Fibroblast of mammary gland (primary cell): ENCODE measurements at regions not wholly inside any gene's neighbourhood (a gene's known extent, or its start where the extent isn't known, plus 50 kb on each side); places are given as distances from the start of the nearest gene placed in this dataset.
A peak's percentile ranks its signal among the peaks of the same experiment; 100 is the strongest.

Source experiments
- DNase-seq: peaks from one replicate; pipeline ENCODE4 v3.0.0-alpha.2; 2010; ENCODE audit warnings: low read depth
- H3K4me3 ChIP-seq: 2 replicates; pipeline ENCODE4 v1.5.1; 2011; ENCODE audit warnings: low read depth, mild to moderate bottlenecking, low read length, moderate library complexity; ENCODE audit not compliant: control insufficient read depth
- CTCF ChIP-seq: conservative IDR thresholded peaks from 2 replicates; pipeline ENCODE4 v1.5.1; 2011; ENCODE audit warnings: low read depth, low read length, inconsistent platforms; ENCODE audit not compliant: control insufficient read depth, insufficient read depth

GRCh38 chr1:115222616-115223402 lies 115.2 kb downstream of the NGF start:
- TF ChIP-seq CTCF = no peak
- no peak for DNase-seq
- H3K4me3 ChIP-seq = no peak overlapping the region

- no peak for DNase-seq
- TF ChIP-seq CTCF = no peak
These were observed 117.4 kb downstream of the NGF start for GRCh38 chr1:115220340-115221270.

GRCh38 chr1:115219927-115220326 lies 118.1 kb downstream of the NGF start:
- DNase-seq = peak; percentile 54
- no peak overlapping the region for H3K4me3 ChIP-seq
- TF ChIP-seq CTCF = no peak

More at GRCh38 chr1:115220340-115221270, 117.4 kb downstream of the NGF start:
- no peak overlapping the region for H3K4me3 ChIP-seq

- no peak overlapping the region for H3K4me3 ChIP-seq
- TF ChIP-seq CTCF = no peak
- DNase-seq = no peak
These were observed 119.3 kb downstream of the NGF start for GRCh38 chr1:115218699-115219098.

- H3K4me3 ChIP-seq = no peak overlapping the region
- DNase-seq = no peak
- no peak for TF ChIP-seq CTCF
These were observed 120.0 kb downstream of the NGF start for GRCh38 chr1:115218034-115218405.

- no peak overlapping the region for H3K4me3 ChIP-seq
- DNase-seq = no peak
- no peak for TF ChIP-seq CTCF
These were observed 120.7 kb downstream of the NGF start for GRCh38 chr1:115217150-115218033.
